Mesenchymal stem cell (in vitro differentiated cells and primary cell): ENCODE measurements at regions not wholly inside any gene's neighbourhood (a gene's known extent, or its start where the extent isn't known, plus 50 kb on each side); places are given as distances from the start of the nearest gene placed in this dataset.

Experiments
- DNase-seq: peaks from one replicate; pipeline ENCODE4 v3.0.0-alpha.2; 2013
- H2AFZ ChIP-seq: one replicate; pipeline ENCODE4 v1.6.1; 2013; ENCODE audit warnings: low read depth, mild to moderate bottlenecking, control low read depth, inconsistent platforms, low read length, moderate library complexity
- H2AK5ac ChIP-seq: 2 replicates; pipeline ENCODE4 v1.6.1; 2013; ENCODE audit warnings: low read length, moderate library complexity, mild to moderate bottlenecking, inconsistent platforms; ENCODE audit not compliant: severe bottlenecking
- H2BK120ac ChIP-seq: one replicate; pipeline ENCODE4 v1.6.1; 2013; ENCODE audit warnings: low read depth, mild to moderate bottlenecking, inconsistent platforms, low read length, moderate library complexity
- H2BK12ac ChIP-seq, 2 experiments: one replicate each; pipeline ENCODE4 v1.6.1; 2013; ENCODE audit warnings: inconsistent platforms in 2 of 2, low read length in 2 of 2, mild to moderate bottlenecking in 2 of 2, moderate library complexity in 2 of 2, control low read depth in 1 of 2
- H2BK15ac ChIP-seq: one replicate; pipeline ENCODE4 v1.6.1; 2013; ENCODE audit warnings: mild to moderate bottlenecking, low read depth, inconsistent platforms; ENCODE audit not compliant: poor library complexity, severe bottlenecking
- H2BK5ac ChIP-seq: 2 replicates; pipeline ENCODE4 v1.6.1; 2013; ENCODE audit warnings: low read depth, mild to moderate bottlenecking, low read length, control low read depth, inconsistent platforms; ENCODE audit not compliant: poor library complexity, severe bottlenecking
- H3K14ac ChIP-seq, 2 experiments: one replicate each; pipeline ENCODE4 v1.6.1; 2013; ENCODE audit warnings: inconsistent platforms in 2 of 2, low read length in 2 of 2, control low read depth in 1 of 2, mild to moderate bottlenecking in 1 of 2, moderate library complexity in 1 of 2
- H3K18ac ChIP-seq, 2 experiments: one replicate each; pipeline ENCODE4 v1.6.1; 2013; ENCODE audit warnings: inconsistent platforms in 2 of 2, low read length in 2 of 2, control low read depth in 1 of 2, low read depth in 1 of 2, mild to moderate bottlenecking in 1 of 2
- H3K23ac ChIP-seq, 2 experiments: one replicate each; pipeline ENCODE4 v1.6.1; 2013; ENCODE audit warnings: inconsistent platforms in 2 of 2, low read length in 2 of 2, mild to moderate bottlenecking in 2 of 2, moderate library complexity in 2 of 2, control low read depth in 1 of 2
- H3K27ac ChIP-seq: 2 replicates; pipeline ENCODE4 v1.5.1; 2013; ENCODE audit warnings: mild to moderate bottlenecking, moderate library complexity, low read length, control low read depth, inconsistent platforms; ENCODE audit not compliant: poor library complexity, severe bottlenecking
- H3K27me3 ChIP-seq, 2 experiments: 2 replicates each; pipeline versions ENCODE4 v1.6.1 to v1.7.0; 2013; ENCODE audit warnings: low read length in 2 of 2, mild to moderate bottlenecking in 2 of 2, moderate library complexity in 2 of 2, control low read depth in 1 of 2, inconsistent platforms in 1 of 2; ENCODE audit not compliant: control insufficient read depth in 1 of 2, insufficient read depth in 1 of 2
- H3K36me3 ChIP-seq, 2 experiments: 2 replicates each; pipeline versions ENCODE4 v1.6.1 to v1.7.0; 2013; ENCODE audit warnings: low read length in 2 of 2, control low read depth in 1 of 2, inconsistent platforms in 1 of 2, low read depth in 1 of 2, mild to moderate bottlenecking in 1 of 2; ENCODE audit not compliant: insufficient read depth in 2 of 2, control insufficient read depth in 1 of 2
- H3K4ac ChIP-seq, 2 experiments: one replicate each; pipeline ENCODE4 v1.6.1; 2013; ENCODE audit warnings: inconsistent platforms in 2 of 2, low read length in 2 of 2, mild to moderate bottlenecking in 2 of 2, moderate library complexity in 2 of 2, control low read depth in 1 of 2, low read depth in 1 of 2
- H3K4me1 ChIP-seq: 2 replicates; pipeline ENCODE4 v1.6.1; 2013; ENCODE audit warnings: low read depth, low read length, control low read depth; ENCODE audit not compliant: control insufficient read depth, insufficient read depth
- H3K4me2 ChIP-seq: 2 replicates; pipeline ENCODE4 v1.6.1; 2013; ENCODE audit warnings: low read length, mild to moderate bottlenecking, inconsistent platforms; ENCODE audit not compliant: poor library complexity, severe bottlenecking
- H3K4me3 ChIP-seq, 2 experiments: 2 replicates each; pipeline versions ENCODE4 v1.5.1 to v1.7.0; 2013; ENCODE audit warnings: low read length in 2 of 2, mild to moderate bottlenecking in 2 of 2, control low read depth in 1 of 2, low read depth in 1 of 2; ENCODE audit not compliant: insufficient read depth in 1 of 2
- H3K79me1 ChIP-seq: replicated peaks from 2 replicates; pipeline ENCODE4 v1.6.1; 2013; ENCODE audit warnings: mild to moderate bottlenecking, control low read depth, low read length, inconsistent platforms; ENCODE audit not compliant: poor library complexity, severe bottlenecking
- H3K9ac ChIP-seq: 2 replicates; pipeline ENCODE4 v1.7.0; 2013; ENCODE audit warnings: mild to moderate bottlenecking, low read length, moderate library complexity
- H3K9me3 ChIP-seq: 2 replicates; pipeline ENCODE4 v1.7.0; 2013; ENCODE audit warnings: mild to moderate bottlenecking, low read length; ENCODE audit not compliant: control insufficient read depth
- H4K8ac ChIP-seq: one replicate; pipeline ENCODE4 v1.6.1; 2013; ENCODE audit warnings: inconsistent platforms, mild to moderate bottlenecking, low read length, moderate library complexity
- H4K91ac ChIP-seq: one replicate; pipeline ENCODE4 v1.6.1; 2013; ENCODE audit warnings: mild to moderate bottlenecking, low read length, inconsistent platforms
- WGBS: methylation state at CpG from one replicate; pipeline ENCODE4 v1.1.7; 2013; ENCODE audit warnings: mixed read lengths; 5-methylcytosine and 5-hydroxymethylcytosine counted together

GRCh38 chr3:10746001-10746400, 70.0 kb upstream of the SLC6A11 start:
- Histone ChIP-seq H2AFZ (no peak overlapping the region), H3K23ac (no peak overlapping the region), H2BK12ac (no peak overlapping the region), H3K4me2 (no peak overlapping the region), H3K4me1 (no peaks in the 10 kb centered on the region), H3K18ac (no peak overlapping the region), H3K9ac (no peak overlapping the region), H2BK5ac (no peak overlapping the region), H4K8ac (no peak overlapping the region), H3K79me1 (no peaks in the 10 kb centered on the region), H3K4ac (no peak overlapping the region), H3K14ac (no peak overlapping the region), H3K36me3 (no peaks in the 10 kb centered on the region), H4K91ac (no peak overlapping the region), H2BK120ac (no peak overlapping the region), H3K9me3 (no peaks in the 10 kb centered on the region), H2AK5ac (no peak overlapping the region), H3K27me3 (peaks cover 23 to 66% of the 10 kb centered on the region in 2 experiments), H3K4me3 (no peak overlapping the region), H2BK15ac (no peak overlapping the region), H3K27ac (no peak overlapping the region)
- 88% methylated on average over 2 of the region's 4 CpGs for WGBS
- DNase-seq: no peak

- no peak for DNase-seq
- Histone ChIP-seq H3K27me3 (peaks cover 18 to 59% of the 10 kb centered on the region in 2 experiments), H3K79me1 (no peaks in the 10 kb centered on the region), H2BK15ac (no peak overlapping the region), H3K14ac (no peak overlapping the region), H2BK12ac (no peak overlapping the region), H2AK5ac (no peak overlapping the region), H3K23ac (no peak overlapping the region), H3K9me3 (no peaks in the 10 kb centered on the region), H3K4me3 (no peak overlapping the region), H3K4me2 (no peak overlapping the region), H4K91ac (no peak overlapping the region), H3K4ac (no peak overlapping the region), H2BK5ac (no peak overlapping the region), H3K4me1 (no peaks in the 10 kb centered on the region), H3K27ac (no peak overlapping the region), H3K18ac (no peak overlapping the region), H4K8ac (no peak overlapping the region), H3K36me3 (no peaks in the 10 kb centered on the region), H2AFZ (no peak overlapping the region), H3K9ac (no peak overlapping the region), H2BK120ac (no peak overlapping the region)
- WGBS: 87% methylated on average over 2 of the region's 2 CpGs
These were observed 69.3 kb upstream of the SLC6A11 start for GRCh38 chr3:10746684-10747083.

GRCh38 chr3:10747341-10747740, 68.7 kb upstream of the SLC6A11 start:
- Histone ChIP-seq H4K8ac (no peak overlapping the region), H2BK12ac (no peak overlapping the region), H3K4me1 (no peaks in the 10 kb centered on the region), H4K91ac (no peak overlapping the region), H3K27ac (no peak overlapping the region), H3K18ac (no peak overlapping the region), H3K23ac (no peak overlapping the region), H2BK5ac (no peak overlapping the region), H2AK5ac (no peak overlapping the region), H3K4ac (no peak overlapping the region), H3K9me3 (no peaks in the 10 kb centered on the region), H2BK15ac (no peak overlapping the region), H3K79me1 (no peaks in the 10 kb centered on the region), H2BK120ac (no peak overlapping the region), H3K36me3 (no peaks in the 10 kb centered on the region), H3K27me3 (peaks cover 14 to 60% of the 10 kb centered on the region in 2 experiments), H3K4me2 (no peak overlapping the region), H3K9ac (no peak overlapping the region), H3K14ac (no peak overlapping the region), H2AFZ (no peak overlapping the region), H3K4me3 (no peak overlapping the region)
- WGBS: 86% methylated on average over 6 of the region's 6 CpGs
- DNase-seq: no peak

- DNase-seq: no peak
- no peak overlapping the region for H2BK120ac ChIP-seq
- H3K9ac ChIP-seq: no peak overlapping the region
- H3K4me3 ChIP-seq: no peak overlapping the region
- H2AK5ac ChIP-seq: no peak overlapping the region
- H3K27ac ChIP-seq: no peak overlapping the region
- H2BK12ac ChIP-seq: no peak overlapping the region
- H2BK5ac ChIP-seq: no peak overlapping the region
- peaks cover 13 to 63% of the 10 kb centered on the region in 2 experiments for H3K27me3 ChIP-seq
- no peak overlapping the region for H3K14ac ChIP-seq
- no peak overlapping the region for H2BK15ac ChIP-seq
- no peak overlapping the region for H2AFZ ChIP-seq
- H3K4ac ChIP-seq: no peak overlapping the region
- no peaks in the 10 kb centered on the region for H3K9me3 ChIP-seq
- H3K4me2 ChIP-seq: no peak overlapping the region
- H3K23ac ChIP-seq: no peak overlapping the region
- H3K36me3 ChIP-seq: no peaks in the 10 kb centered on the region
- 80% methylated on average over 1 of the region's 1 CpG for WGBS
- no peaks in the 10 kb centered on the region for H3K4me1 ChIP-seq
- H4K8ac ChIP-seq: no peak overlapping the region
- H3K79me1 ChIP-seq: no peaks in the 10 kb centered on the region
- H4K91ac ChIP-seq: no peak overlapping the region
- no peak overlapping the region for H3K18ac ChIP-seq
These were observed 68.0 kb upstream of the SLC6A11 start for GRCh38 chr3:10748040-10748439.
